Natural killer cell (primary cell): ENCODE measurements at regions not wholly inside any gene's neighbourhood (a gene's known extent, or its start where the extent isn't known, plus 50 kb on each side); places are given as distances from the start of the nearest gene placed in this dataset.
A peak's percentile ranks its signal among the peaks of the same experiment; 100 is the strongest.

Source experiments
- ATAC-seq, 3 donors: fragments of 150-1000 bp in 2 of 3; fragments of 200-7000 bp in 1 of 3; cut with Tn5 transposase; 1 replicate in 1 of 3; 2 replicates in 2 of 3; pipeline ENCODE4 v1.10.0; 2021; ENCODE audit warnings: mild to moderate bottlenecking in 2 of 3, moderate library complexity in 2 of 3
- DNase-seq, 2 donors: peaks; one replicate each; pipeline versions ENCODE4 v3.0.0 to v3.0.0-alpha.2; 2013 to 2021; ENCODE audit warnings: mixed read lengths in 1 of 2
- H3K27ac ChIP-seq: one replicate; pipeline ENCODE4 v1.5.1; 2013; ENCODE audit warnings: mild to moderate bottlenecking, low read length
- H3K27me3 ChIP-seq: one replicate; pipeline ENCODE4 v1.6.1; 2013; ENCODE audit warnings: low read length; ENCODE audit not compliant: control insufficient read depth, insufficient read depth
- H3K36me3 ChIP-seq: one replicate; pipeline ENCODE4 v1.6.1; 2013; ENCODE audit warnings: low read length; ENCODE audit not compliant: control insufficient read depth, insufficient read depth
- H3K4me1 ChIP-seq: one replicate; pipeline ENCODE4 v1.6.1; 2013; ENCODE audit warnings: low read length; ENCODE audit not compliant: control insufficient read depth, insufficient read depth
- H3K4me3 ChIP-seq: one replicate; pipeline ENCODE4 v1.5.1; 2013; ENCODE audit warnings: low read length
- H3K9me3 ChIP-seq: one replicate; pipeline ENCODE4 v1.6.1; 2013; ENCODE audit warnings: low read length; ENCODE audit not compliant: control insufficient read depth, insufficient read depth
- H3K27ac Mint-ChIP-seq, 2 donors: one replicate each; pipeline ENCODE4 v1.8.0; 2022; ENCODE audit warnings: mild to moderate bottlenecking in 2 of 2, mixed read lengths in 2 of 2, moderate library complexity in 1 of 2
- H3K27me3 Mint-ChIP-seq, 2 donors: one replicate each; pipeline ENCODE4 v1.8.0; 2022; ENCODE audit warnings: low read depth in 2 of 2, mixed read lengths in 2 of 2
- H3K36me3 Mint-ChIP-seq: one replicate; pipeline ENCODE4 v1.8.0; 2022; ENCODE audit warnings: mixed read lengths
- H3K4me1 Mint-ChIP-seq, 2 donors: one replicate each; pipeline ENCODE4 v1.8.0; 2022; ENCODE audit warnings: mixed read lengths in 2 of 2
- H3K4me3 Mint-ChIP-seq: one replicate; pipeline ENCODE4 v1.8.0; 2022; ENCODE audit warnings: mild to moderate bottlenecking, moderate library complexity, mixed read lengths
- H3K9me3 Mint-ChIP-seq, 2 donors: one replicate each; pipeline ENCODE4 v1.8.0; 2022; ENCODE audit warnings: mixed read lengths in 2 of 2
- WGBS: methylation state at CpG from one replicate; pipeline ENCODE4 v1.1.7; 2013; ENCODE audit warnings: missing lambda C conversion rate; ENCODE audit not compliant: insufficient coverage; 5-methylcytosine and 5-hydroxymethylcytosine counted together
- intact Hi-C: fragments of 100-400 bp; cut with micrococcal nuclease; formaldehyde crosslinking; loops from one replicate; pipeline ENCODE4 v1.14.2; 2022
- TF ChIP-seq, protein P1 (sequence below): fragments of 200-600 bp; IDR thresholded peaks from one replicate; pipeline ENCODE4 v1.8.0; 2022; ENCODE audit warnings: antibody characterized with exemption

DNA sequence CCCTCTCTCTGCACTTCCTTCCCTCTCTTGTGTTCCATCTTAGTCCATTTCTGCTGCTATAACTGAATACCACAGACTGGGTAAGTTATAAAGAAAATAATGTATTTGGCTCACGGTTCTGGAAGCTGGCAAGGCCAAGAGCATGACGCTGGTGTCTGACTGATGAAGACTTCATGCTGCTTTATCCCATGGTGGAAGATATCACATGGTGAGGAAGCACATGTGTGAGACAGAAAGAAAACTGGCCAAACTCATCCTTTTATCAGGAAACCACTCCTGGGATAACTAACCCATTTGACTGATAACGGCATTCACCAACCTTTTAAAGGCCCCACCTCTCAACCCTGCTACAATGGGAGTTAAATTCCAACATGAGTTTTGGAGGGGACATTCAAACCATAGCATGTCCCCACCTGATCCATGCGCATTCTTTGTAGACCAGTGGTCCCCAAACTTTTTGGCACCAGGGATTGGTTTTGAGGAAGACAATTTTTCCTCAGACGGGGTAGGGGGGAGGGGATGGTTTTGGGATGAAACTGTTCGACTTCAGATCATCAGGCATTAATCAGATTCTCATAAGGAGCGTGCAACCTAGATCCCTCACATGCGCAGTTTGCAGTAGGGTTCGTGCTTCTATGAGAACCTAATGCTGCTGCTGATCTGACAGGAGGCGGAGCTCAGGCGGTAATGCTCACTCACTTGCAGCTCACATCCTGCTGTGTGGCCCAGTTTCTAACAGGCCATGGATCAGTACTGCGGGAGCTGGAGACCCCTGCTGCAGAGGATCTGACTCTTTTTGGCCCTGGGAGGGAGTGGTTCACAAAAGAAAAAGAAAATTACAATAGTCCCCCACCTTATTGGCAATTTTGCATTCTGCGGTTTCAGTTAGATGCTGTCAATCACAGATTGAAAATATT lies 61.6 kb upstream of the SMOX start:
- ATAC-seq (no peak), DNase-seq (no peak)
- no peaks in the 10 kb centered on the region for H3K36me3 ChIP-seq
- H3K27me3 ChIP-seq, result no peaks in the 10 kb centered on the region
- H3K9me3 ChIP-seq, result no peaks in the 10 kb centered on the region
- Mint-ChIP-seq H3K4me3 (no peak overlapping the region), H3K36me3 (no peaks in the 10 kb centered on the region), H3K9me3 (peaks cover 0 to 3% of the 10 kb centered on the region in 2 donors), H3K27me3 (peaks cover 11 to 18% of the 10 kb centered on the region in 2 donors), H3K4me1 (peaks cover 25 to 29% of the 10 kb centered on the region in 2 donors), H3K27ac (no peak overlapping the region)
- peaks cover 35% of the 10 kb centered on the region for H3K4me1 ChIP-seq
- H3K4me3 ChIP-seq, result no peak overlapping the region
- TF ChIP-seq, protein P1, sequence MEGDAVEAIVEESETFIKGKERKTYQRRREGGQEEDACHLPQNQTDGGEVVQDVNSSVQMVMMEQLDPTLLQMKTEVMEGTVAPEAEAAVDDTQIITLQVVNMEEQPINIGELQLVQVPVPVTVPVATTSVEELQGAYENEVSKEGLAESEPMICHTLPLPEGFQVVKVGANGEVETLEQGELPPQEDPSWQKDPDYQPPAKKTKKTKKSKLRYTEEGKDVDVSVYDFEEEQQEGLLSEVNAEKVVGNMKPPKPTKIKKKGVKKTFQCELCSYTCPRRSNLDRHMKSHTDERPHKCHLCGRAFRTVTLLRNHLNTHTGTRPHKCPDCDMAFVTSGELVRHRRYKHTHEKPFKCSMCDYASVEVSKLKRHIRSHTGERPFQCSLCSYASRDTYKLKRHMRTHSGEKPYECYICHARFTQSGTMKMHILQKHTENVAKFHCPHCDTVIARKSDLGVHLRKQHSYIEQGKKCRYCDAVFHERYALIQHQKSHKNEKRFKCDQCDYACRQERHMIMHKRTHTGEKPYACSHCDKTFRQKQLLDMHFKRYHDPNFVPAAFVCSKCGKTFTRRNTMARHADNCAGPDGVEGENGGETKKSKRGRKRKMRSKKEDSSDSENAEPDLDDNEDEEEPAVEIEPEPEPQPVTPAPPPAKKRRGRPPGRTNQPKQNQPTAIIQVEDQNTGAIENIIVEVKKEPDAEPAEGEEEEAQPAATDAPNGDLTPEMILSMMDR, result no peak
- 93% methylated on average over 12 of the region's 13 CpGs for WGBS
- no peak overlapping the region for H3K27ac ChIP-seq
- intact Hi-C loops, result loop anchor here (5.0 to 10.0 kb wide), 2 partner anchors 200 to 302 kb away; partner anchors contain the start of genes CENPB, PANK2 and SPEF1

DNA sequence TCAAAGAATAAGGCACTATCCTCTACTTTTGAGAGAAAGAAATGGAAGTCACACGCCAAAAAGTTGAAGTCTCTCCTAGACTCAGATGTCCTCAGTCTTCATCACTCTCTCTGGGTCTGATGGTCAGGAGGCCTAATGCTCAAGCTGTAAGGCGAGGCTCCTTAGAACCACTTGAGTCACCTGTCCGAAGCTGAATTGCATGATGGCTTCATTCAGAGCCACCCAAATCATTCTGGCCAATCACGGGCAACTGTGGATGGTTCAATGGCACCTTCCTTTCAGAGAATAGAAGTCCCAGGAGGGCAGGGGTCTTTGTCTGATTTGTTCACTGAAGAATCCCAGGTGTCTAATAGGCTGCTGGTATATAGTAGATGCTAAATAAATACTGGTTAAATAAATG lies 63.9 kb upstream of the SMOX start:
- no peak for ATAC-seq
- no peak overlapping the region for H3K4me3 Mint-ChIP-seq
- Histone ChIP-seq H3K9me3 (no peaks in the 10 kb centered on the region), H3K27me3 (no peaks in the 10 kb centered on the region), H3K27ac (no peak overlapping the region), H3K4me3 (no peak overlapping the region), H3K36me3 (no peaks in the 10 kb centered on the region), H3K4me1 (peaks cover 36% of the 10 kb centered on the region)
- DNase-seq, result no peak
- H3K4me1 Mint-ChIP-seq, result peaks cover 25 to 29% of the 10 kb centered on the region in 2 donors
- TF ChIP-seq, protein P1, result no peak
- peaks cover 6% of the 10 kb centered on the region for H3K36me3 Mint-ChIP-seq
- intact Hi-C loops, result loop anchor here (1.0 to 10.0 kb wide), 5 partner anchors 70 to 408 kb away; partner anchors contain the start of genes CENPB, PANK2, RNF24 and SPEF1
- H3K27ac Mint-ChIP-seq, result no peak overlapping the region
- WGBS, result 62% methylated on average over 4 of the region's 4 CpGs
- peaks cover 17% of the 10 kb centered on the region in 2 donors for H3K27me3 Mint-ChIP-seq
- H3K9me3 Mint-ChIP-seq, result peaks cover 0 to 3% of the 10 kb centered on the region in 2 donors

DNA sequence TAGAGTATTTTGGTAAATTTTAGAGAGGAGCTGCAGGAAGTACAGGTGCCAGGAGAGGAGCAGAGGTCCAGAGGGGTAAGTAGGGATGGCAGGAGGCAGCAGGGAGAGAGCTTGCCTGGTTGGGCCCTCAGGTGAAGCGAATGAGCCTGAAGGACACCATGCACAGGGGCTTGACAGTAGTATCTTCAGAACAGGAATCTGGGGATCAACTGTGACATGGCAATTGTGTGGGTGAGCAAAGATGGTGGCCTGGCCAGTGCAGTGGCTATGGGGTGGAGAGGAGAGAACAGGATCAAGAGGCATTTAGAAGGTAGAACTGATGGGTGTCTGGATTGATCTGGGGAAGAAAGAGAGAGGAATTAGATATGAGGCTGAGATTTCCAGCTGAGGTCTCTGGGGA lies 64.5 kb upstream of the SMOX start:
- Histone ChIP-seq H3K27me3 (no peaks in the 10 kb centered on the region), H3K36me3 (no peaks in the 10 kb centered on the region), H3K4me1 (peaks cover 36% of the 10 kb centered on the region), H3K9me3 (no peaks in the 10 kb centered on the region), H3K27ac (no peak overlapping the region), H3K4me3 (no peak overlapping the region)
- DNase-seq (no peak), ATAC-seq (no peak)
- WGBS, result 100% methylated on average over 1 of the region's 1 CpG
- TF ChIP-seq, protein P1, result no peak
- Mint-ChIP-seq H3K27ac (peak overlapping the region in 1 of 2 donors; percentile 73), H3K4me3 (peak overlapping the region; percentile 33), H3K27me3 (peaks cover 17% of the 10 kb centered on the region in 2 donors), H3K4me1 (peaks cover 25 to 29% of the 10 kb centered on the region in 2 donors), H3K36me3 (peaks cover 6% of the 10 kb centered on the region), H3K9me3 (peaks cover 0 to 3% of the 10 kb centered on the region in 2 donors)
- intact Hi-C loops, result loop anchor here (2.0 to 10.0 kb wide), 2 partner anchors 69 to 299 kb away; partner anchors contain the start of genes CENPB, RNF24 and SPEF1
